22Rv1 (cell line): ENCODE measurements at regions not wholly inside any gene's neighbourhood (a gene's known extent, or its start where the extent isn't known, plus 50 kb on each side); places are given as distances from the start of the nearest gene placed in this dataset.

Experiments used
- H3K27ac ChIP-seq: fragments of 450-650 bp; 2 replicates; pipeline ENCODE4 v1.5.1; 2017
- ZFX ChIP-seq: fragments of 450-650 bp; IDR thresholded peaks from 2 replicates; pipeline ENCODE4 v1.6.1; 2017; ENCODE audit warnings: antibody characterized with exemption, borderline replicate concordance
- TF ChIP-seq, protein P1 (sequence below): fragments of 450-650 bp; IDR thresholded peaks from 2 replicates; pipeline ENCODE4 v1.5.1; 2017; ENCODE audit warnings: mild to moderate bottlenecking

DNA sequence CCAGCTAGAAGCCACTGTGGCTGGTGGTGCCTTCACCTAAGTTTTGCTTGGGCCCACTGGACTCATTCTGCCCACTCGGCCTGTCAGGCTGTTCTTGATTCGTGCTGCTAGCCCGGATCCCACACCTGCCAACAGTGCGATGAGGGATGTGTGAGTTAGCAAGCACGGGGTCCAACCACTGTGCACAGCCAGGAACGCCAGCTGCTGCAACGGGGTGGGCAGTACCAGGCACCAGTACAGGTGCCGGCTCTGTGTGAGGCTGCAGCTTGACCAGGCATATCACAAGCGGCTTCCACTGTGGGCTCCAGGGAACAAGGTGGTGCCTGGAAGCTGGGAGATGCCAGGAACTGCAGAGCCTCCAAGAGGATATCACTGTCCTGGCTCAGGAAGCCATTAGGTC is 481.2 kb downstream of the OTOL1 start:
- TF ChIP-seq, protein P1, sequence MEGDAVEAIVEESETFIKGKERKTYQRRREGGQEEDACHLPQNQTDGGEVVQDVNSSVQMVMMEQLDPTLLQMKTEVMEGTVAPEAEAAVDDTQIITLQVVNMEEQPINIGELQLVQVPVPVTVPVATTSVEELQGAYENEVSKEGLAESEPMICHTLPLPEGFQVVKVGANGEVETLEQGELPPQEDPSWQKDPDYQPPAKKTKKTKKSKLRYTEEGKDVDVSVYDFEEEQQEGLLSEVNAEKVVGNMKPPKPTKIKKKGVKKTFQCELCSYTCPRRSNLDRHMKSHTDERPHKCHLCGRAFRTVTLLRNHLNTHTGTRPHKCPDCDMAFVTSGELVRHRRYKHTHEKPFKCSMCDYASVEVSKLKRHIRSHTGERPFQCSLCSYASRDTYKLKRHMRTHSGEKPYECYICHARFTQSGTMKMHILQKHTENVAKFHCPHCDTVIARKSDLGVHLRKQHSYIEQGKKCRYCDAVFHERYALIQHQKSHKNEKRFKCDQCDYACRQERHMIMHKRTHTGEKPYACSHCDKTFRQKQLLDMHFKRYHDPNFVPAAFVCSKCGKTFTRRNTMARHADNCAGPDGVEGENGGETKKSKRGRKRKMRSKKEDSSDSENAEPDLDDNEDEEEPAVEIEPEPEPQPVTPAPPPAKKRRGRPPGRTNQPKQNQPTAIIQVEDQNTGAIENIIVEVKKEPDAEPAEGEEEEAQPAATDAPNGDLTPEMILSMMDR: no peak
- TF ChIP-seq ZFX: no peak

DNA sequence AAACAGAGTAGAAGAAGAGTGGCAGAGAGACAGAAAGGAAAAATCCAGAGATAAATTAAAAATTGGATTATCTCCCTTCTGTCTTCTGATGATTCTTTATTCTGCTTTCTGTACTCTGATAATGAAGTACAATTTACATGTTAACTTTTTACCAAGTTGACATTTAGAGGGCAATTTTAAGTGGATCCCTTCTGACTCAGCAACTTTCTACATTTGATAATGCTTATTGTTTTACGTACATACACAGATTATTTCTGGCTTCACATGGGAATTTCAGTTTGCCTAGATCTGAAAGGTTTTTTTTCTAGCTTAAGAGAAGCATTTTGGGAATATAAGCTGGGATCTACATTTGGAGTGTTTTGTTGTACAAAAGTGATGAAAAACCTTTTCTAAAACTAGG is 491.3 kb downstream of the OTOL1 start:
- H3K27ac ChIP-seq: no peak overlapping the region
- no peak for TF ChIP-seq ZFX
- TF ChIP-seq, protein P1: no peak

More for the DNA sequence above, 481.2 kb downstream of the OTOL1 start:
- H3K27ac ChIP-seq: no peak overlapping the region

DNA sequence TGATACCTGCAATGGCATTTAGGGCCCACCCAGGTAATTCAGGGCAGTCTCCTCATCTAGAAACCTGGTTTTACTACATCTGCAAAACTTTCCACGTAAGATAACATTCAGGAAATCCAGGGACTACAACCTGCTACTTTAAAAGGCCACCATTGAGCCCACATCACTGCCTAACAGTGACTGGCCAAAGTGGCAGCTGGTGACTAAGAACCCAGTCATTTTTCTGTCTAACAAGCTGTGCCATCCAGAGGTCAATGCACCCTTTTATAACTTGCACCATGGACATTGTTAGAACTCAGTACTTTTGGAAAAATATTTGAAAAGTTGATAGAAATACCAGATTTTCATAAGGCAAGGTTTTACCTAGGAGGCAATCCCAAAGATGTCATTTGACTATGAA is 492.4 kb downstream of the OTOL1 start:
- H3K27ac ChIP-seq: no peak overlapping the region
- TF ChIP-seq ZFX: no peak
- TF ChIP-seq, protein P1: no peak

GRCh38 chr3:161990036-161990435 is 493.4 kb downstream of the OTOL1 start:
- no peak for TF ChIP-seq ZFX
- TF ChIP-seq, protein P1: no peak
- no peak overlapping the region for H3K27ac ChIP-seq

DNA sequence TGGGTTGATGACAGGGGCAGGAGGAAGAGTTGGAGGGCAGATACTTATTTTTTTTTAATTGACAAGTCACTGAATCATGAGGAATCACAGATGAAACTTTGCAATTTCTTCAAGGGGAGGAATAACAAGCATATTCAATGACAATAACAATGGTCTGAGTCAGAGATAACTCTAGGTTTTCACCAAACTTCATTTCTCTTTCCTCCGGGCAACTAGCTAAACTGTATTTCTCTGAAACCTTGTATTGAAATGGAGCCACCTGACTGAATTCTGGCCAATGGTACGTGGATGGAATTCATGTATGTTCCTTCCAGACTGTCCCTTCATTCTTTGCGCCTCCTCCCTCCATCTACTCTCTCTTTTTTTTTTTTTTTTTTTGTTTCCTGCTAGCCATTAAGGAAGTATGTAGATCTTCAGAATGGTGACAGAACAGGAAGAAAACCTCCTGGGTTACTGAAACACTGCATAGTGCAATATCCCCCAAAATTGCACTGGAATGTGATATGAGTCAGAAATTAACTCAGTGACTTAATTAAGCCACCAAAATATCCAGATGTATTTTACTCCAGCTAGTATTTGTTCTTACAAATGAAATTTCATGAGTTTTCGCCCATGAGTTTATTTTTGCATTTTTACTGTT is 495.4 kb downstream of the OTOL1 start:
- no peak overlapping the region for H3K27ac ChIP-seq
- TF ChIP-seq ZFX: no peak
- TF ChIP-seq, protein P1: no peak

GRCh38 chr3:161999846-162000245 is 503.2 kb downstream of the OTOL1 start:
- TF ChIP-seq ZFX: no peak
- TF ChIP-seq, protein P1: no peak

DNA sequence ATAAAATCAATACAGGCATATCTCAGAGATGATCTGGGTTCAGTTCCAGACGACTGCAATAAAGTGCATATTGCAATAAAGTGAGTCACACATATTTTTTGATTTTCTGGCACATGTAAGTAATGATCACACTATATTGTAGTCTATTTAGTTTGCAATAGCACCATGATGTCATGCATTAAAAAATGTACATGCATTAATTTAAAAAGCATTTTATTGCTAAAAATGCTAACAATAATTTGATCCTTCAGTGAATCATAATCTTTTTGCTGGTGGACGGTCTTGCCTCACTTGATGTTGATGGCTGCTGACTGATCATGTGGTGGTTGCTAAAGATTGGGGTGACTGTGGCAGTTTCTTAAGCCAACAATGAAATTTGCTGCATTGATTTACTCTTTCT is 511.1 kb downstream of the OTOL1 start:
- TF ChIP-seq, protein P1: no peak
- TF ChIP-seq ZFX: no peak
- no peak overlapping the region for H3K27ac ChIP-seq

More at GRCh38 chr3:161999846-162000245, 503.2 kb downstream of the OTOL1 start:
- H3K27ac ChIP-seq: no peak overlapping the region
